Suprapubic skin (tissue), 4 donors: ENCODE measurements at regions not wholly inside any gene's neighbourhood (a gene's known extent, or its start where the extent isn't known, plus 50 kb on each side); places are given as distances from the start of the nearest gene placed in this dataset.
"Not testable (repeated sequence)": the region's sequence is repeated elsewhere in the genome, so short reads cannot be mapped to it uniquely, and the experiment has no call there.

Source experiments
- EP300 ChIP-seq: sonication (generic); formaldehyde crosslinking; IDR thresholded peaks from one replicate; pipeline ENCODE4 v1.6.1; 2017; ENCODE audit warnings: antibody characterized with exemption
- POLR2A ChIP-seq, 2 donors: fragments of 450-650 bp; IDR thresholded peaks; one replicate each; pipeline ENCODE4 v1.6.1; 2017; ENCODE audit warnings: antibody characterized with exemption in 2 of 2, mild to moderate bottlenecking in 2 of 2, moderate library complexity in 2 of 2
- POLR2AphosphoS5 ChIP-seq, 3 donors: sonication (generic); formaldehyde crosslinking; IDR thresholded peaks; one replicate each; pipeline ENCODE4 v1.6.1; 2017; ENCODE audit warnings: antibody characterized with exemption in 3 of 3
- TF ChIP-seq, protein P1 (sequence below), 2 donors: fragments of 200-600 bp in 1 of 2; fragments of 450-650 bp in 1 of 2; sonication (generic) in 1 of 2; IDR thresholded peaks; one replicate each; pipeline ENCODE4 v1.5.1; 2016 to 2019; ENCODE audit warnings: antibody characterized with exemption in 2 of 2, mild to moderate bottlenecking in 1 of 2, moderate library complexity in 1 of 2

DNA sequence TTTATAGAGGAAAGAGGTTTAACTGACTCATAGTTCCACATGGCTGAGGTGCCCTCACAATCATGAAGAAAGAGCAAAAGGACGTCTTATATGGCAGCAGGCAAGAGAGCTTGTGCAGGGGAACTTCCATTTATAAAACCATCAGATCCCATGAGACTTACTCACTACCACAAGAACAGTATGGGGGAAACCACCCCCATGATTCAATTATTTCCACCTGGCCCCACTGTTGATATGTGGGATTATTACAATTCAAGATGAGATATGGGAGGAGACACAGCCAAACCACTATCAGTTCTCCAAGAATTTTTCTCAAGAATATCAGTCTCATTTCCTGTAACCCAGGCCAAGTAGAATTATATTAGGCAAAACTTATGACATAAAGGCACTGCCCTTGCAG, 77.8 kb downstream of the COL6A6 start:
- TF ChIP-seq POLR2A (IDR thresholded peaks at IDR 0.05); EP300; POLR2AphosphoS5 (IDR thresholded peaks at IDR 0.05): not testable (repeated sequence)
- TF ChIP-seq, protein P1, sequence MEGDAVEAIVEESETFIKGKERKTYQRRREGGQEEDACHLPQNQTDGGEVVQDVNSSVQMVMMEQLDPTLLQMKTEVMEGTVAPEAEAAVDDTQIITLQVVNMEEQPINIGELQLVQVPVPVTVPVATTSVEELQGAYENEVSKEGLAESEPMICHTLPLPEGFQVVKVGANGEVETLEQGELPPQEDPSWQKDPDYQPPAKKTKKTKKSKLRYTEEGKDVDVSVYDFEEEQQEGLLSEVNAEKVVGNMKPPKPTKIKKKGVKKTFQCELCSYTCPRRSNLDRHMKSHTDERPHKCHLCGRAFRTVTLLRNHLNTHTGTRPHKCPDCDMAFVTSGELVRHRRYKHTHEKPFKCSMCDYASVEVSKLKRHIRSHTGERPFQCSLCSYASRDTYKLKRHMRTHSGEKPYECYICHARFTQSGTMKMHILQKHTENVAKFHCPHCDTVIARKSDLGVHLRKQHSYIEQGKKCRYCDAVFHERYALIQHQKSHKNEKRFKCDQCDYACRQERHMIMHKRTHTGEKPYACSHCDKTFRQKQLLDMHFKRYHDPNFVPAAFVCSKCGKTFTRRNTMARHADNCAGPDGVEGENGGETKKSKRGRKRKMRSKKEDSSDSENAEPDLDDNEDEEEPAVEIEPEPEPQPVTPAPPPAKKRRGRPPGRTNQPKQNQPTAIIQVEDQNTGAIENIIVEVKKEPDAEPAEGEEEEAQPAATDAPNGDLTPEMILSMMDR (IDR thresholded peaks at IDR 0.05), result not testable (repeated sequence)
